ENCODE measurements at regions not wholly inside any gene's neighbourhood (a gene's known extent, or its start where the extent isn't known, plus 50 kb on each side); places are given as distances from the start of the nearest gene placed in this dataset.

DNA sequence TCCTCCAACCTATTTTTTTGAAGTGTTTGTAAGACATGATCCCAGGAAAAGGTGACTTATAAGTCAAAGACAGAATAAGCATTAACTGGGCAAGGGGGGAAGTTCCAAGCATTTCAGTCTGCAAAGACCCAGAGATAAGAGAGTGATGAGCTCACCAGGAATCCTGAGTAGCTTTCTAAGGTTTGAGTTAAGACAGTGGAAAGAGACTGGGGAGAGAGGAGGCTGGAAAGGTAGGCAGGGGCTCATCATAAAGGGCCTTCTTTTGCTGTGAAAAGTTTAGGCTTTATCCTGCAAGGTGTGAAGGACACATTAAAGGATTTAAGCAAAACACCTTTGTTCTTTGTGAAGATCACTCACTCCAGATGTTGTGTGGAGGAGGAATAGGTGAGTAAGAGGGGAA lies 438.8 kb downstream of the CHL1 start:
- TF ChIP-seq, protein P1, sequence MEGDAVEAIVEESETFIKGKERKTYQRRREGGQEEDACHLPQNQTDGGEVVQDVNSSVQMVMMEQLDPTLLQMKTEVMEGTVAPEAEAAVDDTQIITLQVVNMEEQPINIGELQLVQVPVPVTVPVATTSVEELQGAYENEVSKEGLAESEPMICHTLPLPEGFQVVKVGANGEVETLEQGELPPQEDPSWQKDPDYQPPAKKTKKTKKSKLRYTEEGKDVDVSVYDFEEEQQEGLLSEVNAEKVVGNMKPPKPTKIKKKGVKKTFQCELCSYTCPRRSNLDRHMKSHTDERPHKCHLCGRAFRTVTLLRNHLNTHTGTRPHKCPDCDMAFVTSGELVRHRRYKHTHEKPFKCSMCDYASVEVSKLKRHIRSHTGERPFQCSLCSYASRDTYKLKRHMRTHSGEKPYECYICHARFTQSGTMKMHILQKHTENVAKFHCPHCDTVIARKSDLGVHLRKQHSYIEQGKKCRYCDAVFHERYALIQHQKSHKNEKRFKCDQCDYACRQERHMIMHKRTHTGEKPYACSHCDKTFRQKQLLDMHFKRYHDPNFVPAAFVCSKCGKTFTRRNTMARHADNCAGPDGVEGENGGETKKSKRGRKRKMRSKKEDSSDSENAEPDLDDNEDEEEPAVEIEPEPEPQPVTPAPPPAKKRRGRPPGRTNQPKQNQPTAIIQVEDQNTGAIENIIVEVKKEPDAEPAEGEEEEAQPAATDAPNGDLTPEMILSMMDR (IDR thresholded peaks at IDR 0.05; ENCODE audit: borderline replicate concordance, extremely low read depth, low read length, poor library complexity, severe bottlenecking) = no peak
- TF ChIP-seq EZH2 (IDR thresholded peaks at IDR 0.05; ENCODE audit: borderline replicate concordance, low read depth, low read length, severe bottlenecking) = no peak
